GM18511 (cell line): ENCODE measurements at regions not wholly inside any gene's neighbourhood (a gene's known extent, or its start where the extent isn't known, plus 50 kb on each side); places are given as distances from the start of the nearest gene placed in this dataset.
"Not testable (repeated sequence)": the region's sequence is repeated elsewhere in the genome, so short reads cannot be mapped to it uniquely, and the experiment has no call there.

ENCODE experiments used
- ATAC-seq: cut with Tn5 transposase; IDR thresholded peaks from one replicate; pipeline ENCODE4 v1.9.1; 2021; ENCODE audit warnings: mild to moderate bottlenecking, moderate library complexity; ENCODE audit not compliant: unreplicated experiment

DNA sequence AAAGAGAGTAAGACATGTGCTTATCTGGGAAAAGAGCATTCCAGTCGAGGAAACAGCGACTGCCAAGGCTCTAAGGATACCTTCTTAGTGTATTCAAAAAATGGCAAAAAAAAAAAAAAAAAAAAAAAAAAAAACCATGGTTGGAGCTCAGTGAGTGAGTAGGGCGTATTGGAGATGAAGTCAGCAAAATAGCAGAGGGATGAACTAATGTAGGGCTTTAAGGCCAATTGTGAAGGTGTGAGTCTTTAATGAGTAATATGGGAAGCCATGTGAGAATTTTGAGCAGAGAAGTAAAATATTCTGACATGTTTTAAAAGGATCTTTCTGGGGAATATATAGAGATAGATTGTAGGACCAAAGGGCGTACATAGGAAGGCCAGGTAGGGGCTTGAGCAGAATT, 498.6 kb upstream of the ISX start:
- ATAC-seq: no peak

GRCh38 chr22:34570408-34570807, 495.6 kb upstream of the ISX start:
- no peak for ATAC-seq

DNA sequence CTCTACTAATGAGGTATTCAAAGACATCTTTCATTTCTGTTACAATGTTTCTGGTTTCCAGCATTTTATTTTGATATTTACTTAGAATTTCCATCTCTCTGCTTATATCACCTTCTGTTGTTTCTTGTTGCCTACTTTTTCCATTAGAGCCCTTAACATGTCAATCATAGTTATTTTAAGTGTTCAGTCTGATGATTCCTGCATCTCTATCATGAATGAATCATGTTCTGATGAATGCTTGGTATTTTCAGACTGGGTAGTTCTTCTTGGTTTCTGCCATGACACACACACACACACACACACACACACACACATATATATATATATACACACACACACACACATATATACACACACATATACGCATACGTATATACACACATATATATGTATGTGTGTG, 486.4 kb upstream of the ISX start:
- ATAC-seq: no peak

- no peak for ATAC-seq
These were observed 478.3 kb upstream of the ISX start for GRCh38 chr22:34587357-34588356.

DNA sequence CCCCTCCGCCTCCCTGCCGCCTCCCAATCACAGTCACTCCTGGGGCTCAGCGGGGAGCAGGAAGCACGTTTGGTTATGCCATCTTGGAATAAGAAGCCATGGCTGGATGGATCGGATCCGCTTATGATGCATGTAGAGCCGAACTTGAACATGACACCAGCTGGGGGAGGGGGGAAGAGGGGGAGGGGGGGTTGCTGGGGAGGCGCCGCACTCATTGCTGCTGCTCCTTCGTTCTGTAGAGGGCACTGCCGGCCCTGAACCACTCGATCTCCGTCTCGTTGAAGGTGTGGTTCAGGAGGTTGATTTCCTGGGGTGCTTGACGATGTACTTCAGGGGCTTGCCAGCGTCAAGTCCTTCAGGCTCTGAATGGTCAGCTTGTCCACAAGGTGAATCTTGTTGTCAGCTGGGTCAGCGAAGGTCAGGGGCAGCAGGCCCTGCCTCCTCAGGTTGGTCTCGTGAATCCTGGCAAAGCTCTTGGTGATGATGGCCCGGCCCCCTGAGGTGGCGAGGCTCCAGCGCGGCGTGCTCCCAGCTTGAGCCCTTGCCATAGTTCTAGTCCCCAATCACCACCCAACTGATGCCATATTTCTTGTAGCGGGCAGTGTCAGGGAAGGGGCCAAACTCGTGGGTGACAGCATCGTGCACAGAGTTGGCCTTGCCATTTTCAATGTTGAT, 476.9 kb upstream of the ISX start:
- no peak for ATAC-seq

GRCh38 chr22:34592123-34592740, 473.7 kb upstream of the ISX start:
- no peak for ATAC-seq

DNA sequence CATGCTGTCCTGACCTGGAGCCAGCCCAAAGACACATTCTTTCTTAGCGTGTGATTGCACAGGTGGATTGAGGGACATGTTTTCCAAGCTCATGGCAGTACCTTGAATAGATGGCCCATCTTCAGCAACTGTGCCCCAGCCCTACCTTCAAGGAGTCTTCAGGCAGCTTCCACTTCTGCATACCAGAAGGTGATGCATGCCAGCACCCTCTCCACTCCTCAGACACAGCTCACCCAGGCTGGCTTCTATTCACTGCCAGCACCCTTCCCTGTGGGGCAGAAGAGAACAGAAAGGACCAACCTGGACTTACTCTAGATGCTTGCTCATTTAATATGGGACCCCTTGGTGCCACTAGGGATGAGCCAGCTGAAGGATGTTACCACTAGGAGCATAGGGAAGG, 466.4 kb upstream of the ISX start:
- no peak for ATAC-seq

DNA sequence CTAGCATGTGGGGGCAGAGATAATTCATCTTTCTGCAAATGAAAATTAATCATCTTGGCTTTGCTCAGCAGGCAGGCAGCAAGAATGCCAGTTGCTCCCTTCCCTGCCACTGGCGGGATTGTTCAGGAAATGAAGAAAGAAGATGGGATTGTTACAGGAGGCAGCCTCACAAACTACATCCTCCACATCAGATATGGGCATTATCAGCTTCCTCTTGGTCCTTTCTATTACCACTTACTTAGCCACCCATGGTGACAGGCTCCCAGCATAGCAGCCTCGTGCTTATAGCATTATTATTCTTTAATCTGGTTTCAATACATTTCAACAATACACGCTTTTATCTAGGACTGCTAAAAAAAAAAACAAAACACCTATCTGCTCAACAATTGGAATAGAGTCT, 461.6 kb upstream of the ISX start:
- no peak for ATAC-seq

GRCh38 chr22:34608106-34608505, 457.9 kb upstream of the ISX start:
- ATAC-seq: no peak

GRCh38 chr22:34608540-34609115, 457.3 kb upstream of the ISX start:
- ATAC-seq: no peak

GRCh38 chr22:34609646-34610045, 456.3 kb upstream of the ISX start:
- no peak for ATAC-seq

DNA sequence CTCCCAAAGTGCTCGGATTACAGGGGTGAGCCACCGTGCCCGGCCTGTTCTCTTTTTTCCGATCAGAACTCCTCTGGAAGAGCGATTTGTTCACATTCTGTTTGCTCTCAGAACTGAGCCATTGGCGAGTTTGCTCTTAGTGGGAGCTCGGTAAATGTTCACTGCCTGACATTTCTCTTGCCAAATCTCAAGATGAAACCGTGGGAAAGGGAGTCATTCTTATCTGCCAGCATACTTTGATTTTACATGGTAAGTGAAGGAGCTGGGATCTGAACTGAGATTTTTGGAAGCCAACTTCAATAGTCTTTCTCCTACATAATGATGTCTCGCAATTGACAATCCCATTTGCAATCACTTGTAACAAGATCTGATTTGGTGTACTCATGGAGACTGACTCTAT, 445.8 kb upstream of the ISX start:
- no peak for ATAC-seq

- no peak for ATAC-seq
These were observed 445.1 kb upstream of the ISX start for GRCh38 chr22:34620832-34621231.

DNA sequence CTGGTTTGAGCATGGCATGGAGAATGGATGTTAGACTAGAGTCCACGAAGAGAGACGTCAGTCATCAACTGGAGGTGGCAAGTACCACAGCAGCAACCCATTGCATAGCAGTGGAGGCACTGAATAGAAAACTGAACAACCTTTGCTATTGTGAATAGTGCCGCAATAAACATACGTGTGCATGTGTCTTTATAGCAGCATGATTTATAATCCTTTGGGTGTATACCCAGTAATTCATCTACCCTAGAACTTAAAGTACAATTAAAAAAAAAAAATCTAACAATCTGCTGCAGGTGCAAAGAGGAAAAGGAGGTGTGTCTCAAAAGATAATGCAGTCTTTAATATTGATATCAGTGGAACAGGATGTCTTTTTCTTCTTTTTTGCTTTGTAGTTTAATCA, 443.4 kb upstream of the ISX start:
- no peak for ATAC-seq

DNA sequence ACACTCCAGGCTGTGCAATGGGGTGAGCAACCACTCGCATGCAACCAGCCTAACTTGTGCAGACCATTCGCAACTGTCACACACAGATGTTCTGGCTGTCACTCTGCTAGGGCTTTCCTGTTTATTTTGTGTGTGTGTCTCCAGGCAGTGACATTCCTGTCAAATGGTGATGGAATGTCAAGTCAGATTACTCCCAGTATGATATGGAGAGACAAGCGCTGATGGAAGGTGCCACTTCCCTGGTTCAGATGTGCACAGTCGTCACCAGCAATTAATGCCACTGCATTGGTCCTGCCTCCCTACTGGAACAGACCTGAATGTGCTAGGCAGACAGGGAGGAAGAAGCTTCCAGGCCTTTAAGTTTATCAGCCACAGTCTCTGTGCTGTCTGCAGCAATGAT, 442.4 kb upstream of the ISX start:
- no peak for ATAC-seq

DNA sequence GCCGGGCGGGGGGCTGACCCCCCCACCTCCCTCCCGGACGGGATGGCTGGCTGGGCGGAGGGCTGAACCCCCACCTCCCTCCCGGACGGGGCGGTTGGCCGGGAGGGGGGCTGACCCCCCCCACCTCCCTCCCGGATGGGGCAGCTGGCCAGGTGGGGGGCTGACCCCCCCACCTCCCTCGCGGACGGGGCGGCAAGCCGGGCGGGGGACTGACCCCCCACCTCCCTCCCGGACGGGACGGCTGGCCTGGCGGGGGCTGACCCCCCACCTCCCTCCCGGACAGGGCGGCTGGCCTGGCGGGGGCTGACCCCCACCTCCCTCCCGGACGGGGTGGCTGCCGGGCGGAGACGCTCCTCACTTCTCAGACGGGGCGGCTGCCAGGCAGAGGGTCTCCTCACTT, 440.1 kb upstream of the ISX start:
- not testable (repeated sequence) for ATAC-seq

DNA sequence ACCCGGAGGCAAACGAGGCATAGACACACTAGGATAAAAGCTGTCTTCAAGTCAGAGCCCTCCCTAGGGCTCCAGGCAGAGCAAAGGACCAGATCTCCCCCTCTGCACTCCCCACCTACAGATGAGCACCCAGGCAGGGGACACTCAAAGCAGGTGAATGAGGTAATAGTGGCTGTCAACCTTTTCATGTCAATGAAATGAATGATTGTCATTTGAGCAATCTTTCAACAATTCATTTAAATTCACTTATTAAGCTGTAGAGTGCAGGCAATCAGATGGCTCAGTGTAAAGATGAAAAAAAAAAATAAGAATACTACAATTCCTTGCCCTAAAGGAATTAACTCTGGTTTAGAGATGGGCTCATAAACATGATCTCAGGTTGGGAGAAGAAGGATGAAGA, 427.8 kb upstream of the ISX start:
- no peak for ATAC-seq

DNA sequence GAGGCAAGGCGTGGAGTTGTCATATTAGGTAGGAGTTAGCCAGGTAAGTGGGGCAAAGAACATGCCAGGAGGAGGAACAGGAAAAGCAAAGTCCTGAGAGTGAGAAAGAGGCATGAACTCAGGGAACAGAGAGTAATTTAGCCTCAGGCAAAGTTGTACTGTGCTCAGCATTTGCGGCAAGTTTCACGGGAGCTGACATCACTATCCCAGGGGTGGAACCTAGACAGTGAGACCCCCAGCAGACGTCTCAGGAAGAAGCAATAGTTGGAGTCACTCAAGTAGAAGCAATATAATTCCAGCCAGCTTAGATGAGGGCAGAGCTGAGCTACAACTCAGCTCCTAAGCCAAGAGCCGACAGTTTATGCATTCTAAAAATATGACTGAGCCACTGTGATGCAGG, 426.0 kb upstream of the ISX start:
- ATAC-seq: no peak

- ATAC-seq: no peak
These were observed 420.6 kb upstream of the ISX start for GRCh38 chr22:34645375-34645774.

GRCh38 chr22:34669001-34669400, 397.0 kb upstream of the ISX start:
- no peak for ATAC-seq

DNA sequence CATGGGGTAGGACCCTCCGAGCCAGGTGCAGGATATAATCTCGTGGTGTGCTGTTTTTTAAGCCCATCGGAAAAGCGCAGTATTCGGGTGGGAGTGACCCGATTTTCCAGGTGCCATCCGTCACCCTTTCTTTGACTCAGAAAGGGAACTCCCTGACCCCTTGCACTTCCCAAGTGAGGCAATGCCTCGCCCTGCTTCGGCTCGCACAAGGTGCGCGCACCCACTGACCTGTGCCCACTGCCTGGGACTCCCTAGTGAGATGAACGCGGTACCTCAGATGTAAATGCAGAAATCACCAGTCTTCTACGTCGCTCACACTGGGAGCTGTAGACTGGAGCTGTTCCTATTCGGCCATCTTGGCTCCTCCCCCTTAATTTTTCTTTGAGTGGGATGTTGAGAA, 382.9 kb upstream of the ISX start:
- ATAC-seq: not testable (repeated sequence)
